GM20000 (cell line): ENCODE measurements at regions not wholly inside any gene's neighbourhood (a gene's known extent, or its start where the extent isn't known, plus 50 kb on each side); places are given as distances from the start of the nearest gene placed in this dataset.

Source experiments
- DNase-seq: peaks from one replicate; pipeline ENCODE4 v3.0.0; 2012; ENCODE audit warnings: low spot score
- CTCF ChIP-seq: IDR thresholded peaks from 2 replicates; pipeline ENCODE4 v1.5.1; 2012; ENCODE audit warnings: mild to moderate bottlenecking, control low read depth; ENCODE audit errors: extremely low read depth, missing control alignments

- no peak for TF ChIP-seq CTCF
- no peak for DNase-seq
Observed at GRCh38 chr2:226407135-226407534, 392.5 kb downstream of the IRS1 start.

- DNase-seq, result no peak
- TF ChIP-seq CTCF, result no peak
Observed at GRCh38 chr2:226405465-226405864, 394.2 kb downstream of the IRS1 start.

GRCh38 chr2:226403369-226403768 is 396.3 kb downstream of the IRS1 start:
- DNase-seq, result no peak
- no peak for TF ChIP-seq CTCF

GRCh38 chr2:226399006-226399405 is 400.6 kb downstream of the IRS1 start:
- no peak for DNase-seq
- TF ChIP-seq CTCF, result no peak

GRCh38 chr2:226398580-226398979 is 401.0 kb downstream of the IRS1 start:
- DNase-seq, result no peak
- no peak for TF ChIP-seq CTCF

GRCh38 chr2:226396541-226396940 is 403.1 kb downstream of the IRS1 start:
- DNase-seq, result no peak
- TF ChIP-seq CTCF, result no peak

- no peak for DNase-seq
- no peak for TF ChIP-seq CTCF
Observed at GRCh38 chr2:226387499-226387942, 412.1 kb downstream of the IRS1 start.
